ENCODE measurements at regions not wholly inside any gene's neighbourhood (a gene's known extent, or its start where the extent isn't known, plus 50 kb on each side); places are given as distances from the start of the nearest gene placed in this dataset.

- Histone ChIP-seq H3K36me3 (no peaks in the 10 kb centered on the region), H3K27ac (no peak overlapping the region), H3K4me3 (ENCODE audit: low read depth, low read length) (no peak overlapping the region), H3K27me3 (ENCODE audit: insufficient read depth, low read depth, severe bottlenecking) (no peaks in the 10 kb centered on the region), H3K9me3 (ENCODE audit: severe bottlenecking) (no peaks in the 10 kb centered on the region)
- TF ChIP-seq CTCF (IDR thresholded peaks at IDR 0.05; ENCODE audit: low read depth, low read length) = no peak
- DNase-seq = no peak
Measured at GRCh38 chr13:65642301-65642700, 1587.8 kb downstream of the PCDH9 start.

- Histone ChIP-seq H3K27ac (no peak overlapping the region), H3K36me3 (no peaks in the 10 kb centered on the region), H3K4me3 (ENCODE audit: low read depth, low read length) (no peak overlapping the region), H3K9me3 (ENCODE audit: severe bottlenecking) (no peaks in the 10 kb centered on the region), H3K27me3 (ENCODE audit: insufficient read depth, low read depth, severe bottlenecking) (no peaks in the 10 kb centered on the region)
- peak; percentile 5 for DNase-seq
- TF ChIP-seq CTCF (IDR thresholded peaks at IDR 0.05; ENCODE audit: low read depth, low read length) = peak; percentile 36
Measured at GRCh38 chr13:65638572-65639168, 1591.5 kb downstream of the PCDH9 start.

GRCh38 chr13:65633806-65634205 lies 1596.3 kb downstream of the PCDH9 start:
- DNase-seq = no peak
- Histone ChIP-seq H3K4me3 (ENCODE audit: low read depth, low read length) (no peak overlapping the region), H3K9me3 (ENCODE audit: severe bottlenecking) (no peaks in the 10 kb centered on the region), H3K27me3 (ENCODE audit: insufficient read depth, low read depth, severe bottlenecking) (no peaks in the 10 kb centered on the region), H3K36me3 (no peaks in the 10 kb centered on the region), H3K27ac (no peak overlapping the region)
- no peak for TF ChIP-seq CTCF (IDR thresholded peaks at IDR 0.05; ENCODE audit: low read depth, low read length)

- Histone ChIP-seq H3K36me3 (no peaks in the 10 kb centered on the region), H3K27me3 (ENCODE audit: insufficient read depth, low read depth, severe bottlenecking) (no peaks in the 10 kb centered on the region), H3K9me3 (ENCODE audit: severe bottlenecking) (no peaks in the 10 kb centered on the region), H3K27ac (no peak overlapping the region), H3K4me3 (ENCODE audit: low read depth, low read length) (no peak overlapping the region)
- DNase-seq = no peak
- TF ChIP-seq CTCF (IDR thresholded peaks at IDR 0.05; ENCODE audit: low read depth, low read length) = no peak
Measured at GRCh38 chr13:65631078-65631477, 1599.1 kb downstream of the PCDH9 start.

- Histone ChIP-seq H3K27ac (no peak overlapping the region), H3K9me3 (ENCODE audit: severe bottlenecking) (no peaks in the 10 kb centered on the region), H3K27me3 (ENCODE audit: insufficient read depth, low read depth, severe bottlenecking) (no peaks in the 10 kb centered on the region), H3K4me3 (ENCODE audit: low read depth, low read length) (no peak overlapping the region), H3K36me3 (no peaks in the 10 kb centered on the region)
- no peak for DNase-seq
- TF ChIP-seq CTCF (IDR thresholded peaks at IDR 0.05; ENCODE audit: low read depth, low read length) = no peak
Measured at GRCh38 chr13:65629926-65630325, 1600.2 kb downstream of the PCDH9 start.

- Histone ChIP-seq H3K27ac (no peak overlapping the region), H3K4me3 (ENCODE audit: low read depth, low read length) (no peak overlapping the region), H3K9me3 (ENCODE audit: severe bottlenecking) (no peaks in the 10 kb centered on the region), H3K36me3 (no peaks in the 10 kb centered on the region), H3K27me3 (ENCODE audit: insufficient read depth, low read depth, severe bottlenecking) (no peaks in the 10 kb centered on the region)
- DNase-seq = no peak
- TF ChIP-seq CTCF (IDR thresholded peaks at IDR 0.05; ENCODE audit: low read depth, low read length) = no peak
Measured at GRCh38 chr13:65623148-65623547, 1607.0 kb downstream of the PCDH9 start.
